Common myeloid progenitor, CD34-positive (primary cell): ENCODE measurements at regions not wholly inside any gene's neighbourhood (a gene's known extent, or its start where the extent isn't known, plus 50 kb on each side); places are given as distances from the start of the nearest gene placed in this dataset.
"Not testable (repeated sequence)": the region's sequence is repeated elsewhere in the genome, so short reads cannot be mapped to it uniquely, and the experiment has no call there.

Experiments used
- CTCF ChIA-PET: fragments of 350-600 bp; sonication (Branson Sonifier 250); formaldehyde crosslinking; loops from one replicate; lab custom pipeline; 2021; ENCODE audit warnings: antibody characterized with exemption; lab: Charles Lee
- POLR2A ChIA-PET: fragments of 350-600 bp; sonication (Branson Sonifier 250); formaldehyde crosslinking; loops from one replicate; lab custom pipeline; 2021; ENCODE audit warnings: antibody characterized with exemption; lab: Charles Lee
- DNase-seq, 3 donors: peaks; one replicate each; pipeline versions ENCODE4 v3.0.0 to v3.0.0-alpha.2; 2013
- H3K27ac ChIP-seq, 2 experiments: 1 replicate in 1 of 2; 2 replicates in 1 of 2; pipeline ENCODE4 v1.7.0; 2013; ENCODE audit warnings: inconsistent platforms in 2 of 2, low read length in 2 of 2, mild to moderate bottlenecking in 2 of 2, low read depth in 1 of 2, moderate library complexity in 1 of 2; ENCODE audit not compliant: severe bottlenecking in 2 of 2, insufficient read depth in 1 of 2, poor library complexity in 1 of 2
- H3K27me3 ChIP-seq, 5 experiments: replicated peaks in 2 of 5; 1 replicate in 3 of 5; 2 replicates in 2 of 5; pipeline versions ENCODE4 v1.6.1 to v1.7.0; 2013; ENCODE audit warnings: low read length in 4 of 5, mild to moderate bottlenecking in 2 of 5, moderate library complexity in 2 of 5, inconsistent platforms in 1 of 5; ENCODE audit not compliant: insufficient read depth in 5 of 5, control insufficient read depth in 4 of 5
- H3K36me3 ChIP-seq, 4 experiments: 1 replicate in 2 of 4; 2 replicates in 2 of 4; pipeline versions ENCODE4 v1.6.1 to v1.7.0; 2013; ENCODE audit warnings: low read length in 3 of 4, control low read depth in 1 of 4, mild to moderate bottlenecking in 1 of 4; ENCODE audit not compliant: control insufficient read depth in 4 of 4, insufficient read depth in 4 of 4
- H3K4me1 ChIP-seq, 4 experiments: 1 replicate in 3 of 4; 2 replicates in 1 of 4; pipeline versions ENCODE4 v1.6.1 to v1.7.1; 2013; ENCODE audit warnings: low read length in 3 of 4, mild to moderate bottlenecking in 3 of 4, control low read depth in 1 of 4, inconsistent platforms in 1 of 4, moderate library complexity in 1 of 4; ENCODE audit not compliant: control insufficient read depth in 4 of 4, insufficient read depth in 4 of 4; ENCODE audit errors: control extremely low read depth in 1 of 4
- H3K4me3 ChIP-seq, 7 experiments: 1 replicate in 4 of 7; 2 replicates in 3 of 7; pipeline versions ENCODE4 v1.5.1 to v1.7.0; 2013; ENCODE audit warnings: mild to moderate bottlenecking in 7 of 7, low read length in 6 of 7, moderate library complexity in 6 of 7, inconsistent platforms in 2 of 7, low read depth in 2 of 7, control low read depth in 1 of 7; ENCODE audit not compliant: insufficient read depth in 4 of 7, control insufficient read depth in 1 of 7; ENCODE audit errors: extremely low read depth in 1 of 7
- H3K9me3 ChIP-seq, 5 experiments: 1 replicate in 4 of 5; 2 replicates in 1 of 5; pipeline versions ENCODE4 v1.6.1 to v1.7.1; 2013; ENCODE audit warnings: low read length in 4 of 5, mild to moderate bottlenecking in 2 of 5, inconsistent platforms in 1 of 5, low read depth in 1 of 5, moderate library complexity in 1 of 5; ENCODE audit not compliant: control insufficient read depth in 4 of 5, insufficient read depth in 2 of 5; ENCODE audit errors: control extremely low read depth in 1 of 5
- WGBS: methylation state at CpG from one replicate; pipeline ENCODE4 v1.1.5; 2013; ENCODE audit not compliant: insufficient coverage; 5-methylcytosine and 5-hydroxymethylcytosine counted together

GRCh38 chr7:6903792-6904191, 77.7 kb upstream of the CCZ1B start:
- DNase-seq, H3K9me3 ChIP-seq, POLR2A ChIA-PET, H3K27me3 ChIP-seq, H3K27ac ChIP-seq, H3K4me3 ChIP-seq, H3K4me1 ChIP-seq, H3K36me3 ChIP-seq, CTCF ChIA-PET: not testable (repeated sequence)
- 88% methylated on average over 1 of the region's 4 CpGs for WGBS

GRCh38 chr7:6917258-6917657, 91.2 kb upstream of the CCZ1B start:
- H3K4me3 ChIP-seq: no peak overlapping the region
- 100% methylated on average over 2 of the region's 7 CpGs for WGBS
- no peaks in the 10 kb centered on the region for H3K27me3 ChIP-seq
- H3K36me3 ChIP-seq: no peaks in the 10 kb centered on the region
- DNase-seq: no peak
- CTCF ChIA-PET: no interaction called here
- H3K27ac ChIP-seq: no peak overlapping the region
- H3K9me3 ChIP-seq: no peaks in the 10 kb centered on the region
- H3K4me1 ChIP-seq: no peaks in the 10 kb centered on the region
- POLR2A ChIA-PET: no interaction called here

GRCh38 chr7:6919169-6919568, 93.1 kb upstream of the CCZ1B start:
- H3K4me3 ChIP-seq, DNase-seq, H3K27ac ChIP-seq, POLR2A ChIA-PET, H3K27me3 ChIP-seq, H3K9me3 ChIP-seq, H3K36me3 ChIP-seq, CTCF ChIA-PET, H3K4me1 ChIP-seq: not testable (repeated sequence)
- WGBS: 96% methylated on average over 3 of the region's 9 CpGs

- WGBS: 97% methylated on average over 7 of the region's 10 CpGs
- H3K36me3 ChIP-seq, POLR2A ChIA-PET: not testable (repeated sequence)
Measured at GRCh38 chr7:6924523-6924922, 98.4 kb upstream of the CCZ1B start.

GRCh38 chr7:6926193-6927174, 100.4 kb upstream of the CCZ1B start:
- H3K36me3 ChIP-seq, H3K27ac ChIP-seq, CTCF ChIA-PET, H3K4me1 ChIP-seq, H3K4me3 ChIP-seq, POLR2A ChIA-PET, H3K27me3 ChIP-seq, H3K9me3 ChIP-seq: not testable (repeated sequence)
- over 99% methylated on average over 14 of the region's 26 CpGs for WGBS
- DNase-seq: peak in 2 of 3 donors; percentile 8 to 20

More at GRCh38 chr7:6924523-6924922, 98.4 kb upstream of the CCZ1B start:
- DNase-seq, H3K4me3 ChIP-seq, CTCF ChIA-PET, H3K9me3 ChIP-seq, H3K4me1 ChIP-seq, H3K27ac ChIP-seq, H3K27me3 ChIP-seq: not testable (repeated sequence)

- H3K9me3 ChIP-seq, H3K4me1 ChIP-seq, DNase-seq, H3K27me3 ChIP-seq, H3K4me3 ChIP-seq, H3K27ac ChIP-seq, CTCF ChIA-PET, POLR2A ChIA-PET, H3K36me3 ChIP-seq: not testable (repeated sequence)
- 95% methylated on average over 4 of the region's 8 CpGs for WGBS
Measured at GRCh38 chr7:6927643-6928042, 101.6 kb upstream of the CCZ1B start.

GRCh38 chr7:6929588-6929987, 103.5 kb upstream of the CCZ1B start:
- WGBS: 84% methylated on average over 2 of the region's 7 CpGs
- H3K4me1 ChIP-seq, H3K4me3 ChIP-seq, H3K27ac ChIP-seq, H3K36me3 ChIP-seq, H3K9me3 ChIP-seq, DNase-seq, POLR2A ChIA-PET, H3K27me3 ChIP-seq: not testable (repeated sequence)
- CTCF ChIA-PET: interaction anchor here (1.2 kb wide), 1 partner anchor 71 kb away, joined by 3 read pairs; no protein-coding TSS in a partner anchor
